RCC 7860 (cell line): ENCODE measurements at regions not wholly inside any gene's neighbourhood (a gene's known extent, or its start where the extent isn't known, plus 50 kb on each side); places are given as distances from the start of the nearest gene placed in this dataset.
"Not testable (repeated sequence)": the region's sequence is repeated elsewhere in the genome, so short reads cannot be mapped to it uniquely, and the experiment has no call there.

Experiments used
- DNase-seq: peaks from one replicate; pipeline ENCODE4 v3.0.0-alpha.2; 2015; ENCODE audit warnings: low spot score
- FAIRE-seq: peaks from 2 replicates; lab custom pipeline; 2012; peaks lifted over from hg19 to GRCh38; lab: Jason Lieb, UNC

DNA sequence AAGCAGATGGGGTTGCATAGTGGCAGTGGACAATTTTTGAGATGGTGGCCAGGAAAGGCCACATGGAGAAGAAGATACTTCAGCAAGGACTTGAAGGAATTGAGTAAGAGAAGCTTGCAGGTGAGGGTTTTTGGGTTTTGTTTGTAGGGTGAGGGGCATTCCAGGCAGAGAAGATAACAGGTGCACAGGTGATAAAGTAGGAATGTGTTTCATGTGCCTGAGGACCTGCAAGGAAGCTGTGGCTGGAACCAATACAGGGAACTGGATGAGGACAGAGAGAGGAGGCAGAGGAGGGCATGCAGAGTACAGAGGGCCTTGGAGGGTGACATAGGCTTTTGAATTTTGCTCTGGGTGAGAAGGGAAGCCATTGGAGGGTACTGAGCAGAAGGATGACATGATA is 314.5 kb downstream of the KLF12 start:
- no peak for DNase-seq
- no peak for FAIRE-seq

DNA sequence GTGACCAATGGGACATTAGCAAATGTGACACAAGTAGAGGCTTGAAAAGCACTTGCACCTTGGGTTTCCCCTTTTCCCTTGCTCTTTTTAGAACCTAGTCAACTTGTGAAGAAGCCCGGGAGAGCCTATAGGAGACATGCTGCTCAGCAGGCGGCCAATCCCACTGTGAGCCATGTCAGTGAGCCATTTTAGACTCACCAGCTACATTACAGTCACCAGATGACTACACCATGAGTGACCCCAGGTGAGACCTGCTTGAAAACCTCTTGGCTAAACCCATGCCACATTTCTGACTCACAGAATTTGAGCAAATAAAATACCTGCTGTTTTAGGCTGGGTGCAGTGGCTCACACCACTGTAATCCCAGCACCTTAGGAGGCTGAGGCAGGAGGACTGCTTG is 317.5 kb downstream of the KLF12 start:
- FAIRE-seq (no peak), DNase-seq (no peak)

DNA sequence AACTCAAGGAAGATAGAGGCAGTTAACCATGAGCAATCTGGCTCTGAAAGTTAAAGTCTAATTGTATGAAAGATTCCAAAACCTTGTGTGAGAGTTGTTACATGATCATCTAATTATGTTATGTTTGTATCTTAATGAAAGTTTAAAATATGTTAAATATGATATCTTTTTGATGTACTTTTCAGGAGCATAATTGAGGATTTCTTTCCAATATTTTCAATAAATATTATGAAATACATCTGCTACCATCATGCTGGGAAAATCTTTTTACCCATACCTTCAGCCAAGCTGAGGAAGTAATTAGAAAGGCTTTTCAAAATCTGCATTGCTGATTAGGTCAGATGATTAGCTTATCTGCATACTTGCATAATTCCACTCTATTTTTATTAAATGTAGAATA is 318.4 kb downstream of the KLF12 start:
- DNase-seq (no peak), FAIRE-seq (no peak)

DNA sequence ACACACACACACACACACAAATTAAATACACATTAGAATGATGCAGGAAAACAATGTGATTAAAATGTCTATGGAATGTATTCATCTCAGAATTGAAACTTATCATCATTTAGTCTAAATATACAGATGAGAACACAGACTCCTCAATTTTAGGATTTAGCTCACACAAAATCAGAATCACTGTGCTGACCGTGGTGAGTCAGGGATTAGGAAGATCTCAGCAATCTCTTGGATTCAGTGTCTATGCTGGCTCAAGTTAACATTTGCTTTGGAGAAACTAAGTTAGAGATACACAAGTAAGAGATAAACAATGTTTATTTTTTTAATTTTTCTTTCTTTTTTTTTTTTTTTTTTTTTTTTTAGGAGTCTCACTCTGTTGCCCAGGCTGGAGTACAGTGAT is 323.6 kb downstream of the KLF12 start:
- no peak for FAIRE-seq

DNA sequence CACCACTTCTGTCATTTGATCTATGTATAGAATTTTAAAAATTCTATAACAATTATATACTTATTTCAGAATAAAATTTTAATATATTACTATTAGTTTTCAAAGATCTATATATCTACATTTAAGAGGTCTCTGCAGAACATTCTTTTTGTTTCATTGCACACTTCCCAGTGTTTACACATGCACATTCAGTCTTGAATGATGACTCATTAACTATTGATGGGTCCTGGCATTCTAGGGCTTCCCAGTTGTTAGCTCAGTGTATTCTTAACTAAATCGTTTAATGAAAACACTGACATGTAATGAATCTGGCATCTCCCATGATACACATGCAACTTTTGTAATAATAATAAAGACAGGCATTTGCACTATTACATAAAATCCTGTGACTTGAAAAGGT is 324.6 kb downstream of the KLF12 start:
- no peak for DNase-seq
- FAIRE-seq = no peak

More for the DNA sequence above, 323.6 kb downstream of the KLF12 start:
- no peak for DNase-seq

DNA sequence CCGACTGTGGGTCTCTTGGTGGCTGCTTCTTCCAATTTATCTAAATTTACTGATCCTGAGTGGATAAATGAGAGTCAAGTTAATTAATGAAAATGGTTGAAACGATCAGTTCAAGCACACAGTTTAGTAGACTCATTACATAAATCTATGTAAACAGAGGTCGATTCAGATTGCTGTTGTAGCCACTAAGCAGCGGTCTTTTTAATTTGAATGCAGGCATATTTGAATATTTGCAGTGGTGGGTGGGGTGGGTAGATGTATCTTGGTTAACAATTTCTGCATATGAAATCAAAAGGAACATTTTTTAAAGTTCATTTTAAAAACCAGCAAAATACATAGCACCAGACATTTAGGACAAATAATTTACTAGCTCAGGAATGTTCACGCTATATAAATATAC is 325.9 kb downstream of the KLF12 start:
- no peak for DNase-seq
- no peak for FAIRE-seq

DNA sequence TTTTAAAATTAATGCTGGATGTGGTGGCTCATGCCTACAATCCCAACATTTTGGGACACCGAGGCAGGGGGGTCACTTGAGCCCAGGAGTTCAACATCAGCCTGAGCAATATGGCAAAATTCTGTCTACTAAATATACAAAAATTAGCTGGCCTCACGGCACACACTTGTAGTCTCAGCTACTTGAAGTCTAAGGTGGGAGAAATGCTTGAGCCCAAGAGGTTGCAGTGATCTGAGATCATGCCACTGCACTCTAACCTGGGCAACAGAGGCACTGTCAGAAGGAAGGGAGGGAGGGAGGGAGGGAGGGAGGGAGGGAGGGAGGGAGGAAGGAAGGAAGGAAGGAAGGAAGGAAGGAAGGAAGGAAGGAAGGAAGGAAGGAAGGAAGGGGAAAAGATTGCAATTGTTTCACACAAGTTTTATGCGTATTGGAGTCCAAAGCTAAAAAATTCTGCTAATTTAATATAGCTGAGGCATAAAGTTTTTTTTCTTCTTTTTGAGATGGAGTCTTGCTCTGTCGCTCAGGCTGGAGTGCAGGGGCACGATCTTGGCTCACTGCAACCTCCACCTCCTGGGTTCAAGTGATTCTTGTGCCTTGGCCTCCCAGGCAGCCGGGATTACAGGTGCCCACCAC is 328.8 kb downstream of the KLF12 start:
- not testable (repeated sequence) for DNase-seq, FAIRE-seq

DNA sequence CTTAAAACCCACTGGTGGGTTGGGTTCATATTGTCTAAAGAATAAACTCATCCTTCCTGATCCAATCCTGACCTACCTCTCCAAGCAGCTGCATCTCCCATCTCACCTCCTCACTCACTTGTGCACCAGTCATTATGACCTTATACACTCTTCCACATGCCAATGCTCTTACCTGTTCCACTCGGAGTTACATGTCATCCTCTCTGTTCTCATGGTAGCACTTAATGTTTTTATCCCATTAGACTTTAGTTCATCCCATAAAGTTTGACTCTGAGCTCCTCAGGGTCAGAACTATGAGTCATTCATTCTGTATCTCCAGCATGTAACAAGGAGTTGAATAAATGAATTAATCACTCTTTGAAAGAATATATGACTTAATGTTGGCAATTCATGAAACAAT is 330.2 kb downstream of the KLF12 start:
- FAIRE-seq = no peak
- DNase-seq = peak; percentile 17

DNA sequence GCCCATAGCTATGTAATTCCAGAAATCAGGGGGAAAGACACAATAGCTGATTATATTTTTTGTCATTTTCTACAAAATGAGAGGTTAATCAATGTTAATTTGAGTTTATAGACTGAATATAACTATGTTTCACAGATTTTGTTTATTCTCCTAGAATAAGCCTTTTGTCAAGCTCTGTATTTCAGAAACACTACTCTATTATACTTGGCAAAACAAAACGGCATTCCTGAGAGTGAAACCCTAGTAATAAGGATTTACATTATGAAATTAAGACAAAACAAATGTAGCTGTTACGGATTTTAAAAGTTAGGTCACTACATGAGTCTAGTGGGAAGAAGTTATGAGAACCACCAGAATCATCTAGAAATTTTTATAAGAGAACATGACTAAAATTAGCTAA is 334.2 kb downstream of the KLF12 start:
- DNase-seq = no peak
- FAIRE-seq = no peak

DNA sequence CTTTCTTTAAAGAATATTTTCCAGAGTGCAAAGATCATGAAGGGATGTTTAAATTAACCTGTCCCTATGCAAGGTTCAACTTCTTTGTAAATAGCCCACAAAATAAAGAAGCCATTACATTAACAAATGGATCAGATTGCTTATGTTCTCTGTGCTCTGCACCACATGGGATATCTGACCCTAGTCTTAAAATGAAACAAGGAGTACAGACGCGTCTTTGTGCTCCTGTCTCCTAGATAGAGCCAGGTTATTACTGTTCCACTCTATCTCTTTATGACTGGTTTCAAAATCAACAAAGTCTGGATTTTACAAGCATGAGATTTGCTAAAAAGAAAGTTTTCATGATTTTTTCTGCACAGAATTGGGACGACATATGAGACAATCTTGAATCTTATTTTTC is 339.4 kb downstream of the KLF12 start:
- FAIRE-seq (no peak), DNase-seq (no peak)

DNA sequence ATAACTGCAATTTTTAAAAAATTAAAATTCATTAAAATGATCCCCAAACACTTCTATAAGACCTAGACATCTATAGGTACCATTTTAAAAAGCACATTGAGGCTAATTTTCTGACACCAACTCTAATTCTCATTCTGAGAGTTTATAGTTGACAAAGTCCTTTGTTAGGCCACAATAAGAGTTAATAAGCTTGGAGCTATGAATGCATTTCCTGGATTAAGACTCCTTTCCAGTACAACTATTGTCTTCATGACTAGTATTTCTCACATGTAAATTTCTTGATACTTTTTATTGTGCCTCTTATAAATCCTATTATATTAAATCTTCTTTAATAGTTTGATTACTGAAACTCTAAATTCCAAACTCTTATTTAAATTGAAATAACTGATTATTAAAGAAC is 340.8 kb downstream of the KLF12 start:
- DNase-seq = no peak
- FAIRE-seq = no peak

DNA sequence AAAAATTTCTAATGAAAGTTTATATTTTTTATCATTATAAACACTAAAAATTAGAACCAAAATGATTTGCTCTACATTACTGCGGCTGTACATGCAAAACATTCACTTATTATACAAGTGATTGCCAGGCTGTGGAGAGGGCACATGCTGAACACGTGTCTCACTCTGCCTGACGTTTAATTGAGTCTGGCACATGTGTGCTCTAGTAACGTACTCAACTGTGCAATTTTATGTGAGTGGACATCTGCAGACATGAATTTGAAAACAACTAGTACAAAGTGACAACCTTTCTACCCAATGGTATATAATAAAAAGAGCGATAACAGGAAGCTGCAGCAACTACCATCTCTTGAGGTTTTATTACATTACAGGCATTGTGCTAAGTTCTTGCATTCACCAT is 341.4 kb downstream of the KLF12 start:
- DNase-seq (no peak), FAIRE-seq (no peak)

DNA sequence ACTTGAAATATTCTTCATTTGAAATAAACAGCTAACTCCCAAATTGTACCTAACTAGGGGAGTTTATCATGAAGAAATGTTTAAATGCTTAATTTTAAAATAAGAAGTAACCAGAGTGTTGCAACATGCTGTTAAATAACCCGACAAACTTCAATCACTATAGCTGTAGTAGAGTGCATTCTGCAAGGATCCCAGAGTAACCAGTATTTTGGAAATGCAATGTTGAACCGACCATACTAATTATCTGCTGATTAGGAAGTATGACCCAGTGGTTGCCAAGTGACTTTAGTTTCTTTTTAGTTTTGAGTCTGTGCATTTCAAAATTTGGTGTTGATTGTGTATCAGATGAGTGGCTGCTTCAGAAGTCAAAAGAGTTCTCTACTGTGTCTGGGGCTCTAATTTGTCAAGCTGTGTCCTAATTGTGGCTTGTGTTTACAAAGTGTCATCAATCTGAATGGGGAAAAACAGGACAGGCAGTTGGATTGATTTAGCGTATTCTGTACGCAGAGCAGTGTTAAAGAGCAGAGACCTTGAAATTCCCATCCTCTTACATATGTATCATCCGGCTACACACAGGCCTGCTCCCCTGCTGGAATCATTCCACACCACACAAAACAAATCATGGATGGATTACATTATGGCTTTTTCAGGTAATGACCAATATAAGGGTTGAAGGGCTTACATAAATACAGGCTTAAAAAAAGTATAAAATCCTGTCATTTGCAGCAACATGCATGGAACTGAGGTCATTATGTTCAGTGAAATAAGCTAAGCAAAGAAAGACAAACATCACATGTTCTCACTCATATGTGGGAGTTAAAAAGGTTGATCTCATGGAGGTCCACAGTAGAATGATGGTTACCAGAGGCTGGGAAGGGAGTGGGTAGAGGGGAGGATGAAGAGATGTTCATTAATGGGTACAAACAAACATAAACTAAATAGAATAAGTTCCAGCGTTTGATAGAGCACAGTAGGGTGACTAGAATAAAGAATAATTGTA is 351.5 kb downstream of the KLF12 start:
- FAIRE-seq (no peak), DNase-seq (no peak)

DNA sequence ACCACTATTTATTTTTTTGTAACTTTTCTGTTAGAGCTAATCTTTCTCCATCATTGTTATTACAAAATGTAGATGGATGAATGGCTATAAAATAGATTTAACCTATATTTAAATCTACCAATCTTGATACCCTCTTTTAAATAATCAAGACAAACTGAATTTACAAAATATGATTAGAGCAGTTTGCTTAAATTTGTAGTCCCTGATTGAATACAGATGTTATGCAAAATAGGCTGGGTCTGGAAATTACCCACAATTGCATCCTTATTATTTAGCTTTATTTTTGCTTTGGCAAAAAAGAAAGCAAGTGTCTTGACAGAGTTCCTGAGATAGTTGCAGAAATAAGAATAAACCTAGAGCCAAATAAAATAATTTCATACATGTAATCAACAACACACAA is 352.8 kb downstream of the KLF12 start:
- FAIRE-seq (no peak), DNase-seq (no peak)

DNA sequence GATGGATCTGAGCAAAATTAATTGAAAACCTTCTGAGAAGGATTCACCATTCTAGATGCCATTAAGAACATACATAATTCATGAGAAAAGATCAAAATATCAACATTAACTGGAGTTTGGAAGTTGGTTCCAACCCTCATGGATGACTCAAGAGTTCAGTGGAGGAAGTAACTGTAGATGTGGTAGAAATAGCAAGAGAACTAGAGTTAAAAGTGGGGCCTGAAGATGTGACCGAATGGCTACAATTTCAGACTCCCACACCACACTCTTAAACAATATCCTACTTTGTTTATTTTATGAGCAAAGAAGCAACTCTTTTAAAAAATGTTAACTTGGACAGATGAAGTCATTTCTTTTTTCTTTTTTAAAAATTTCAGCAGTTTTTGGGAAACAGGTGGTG is 354.3 kb downstream of the KLF12 start:
- DNase-seq (no peak), FAIRE-seq (no peak)

DNA sequence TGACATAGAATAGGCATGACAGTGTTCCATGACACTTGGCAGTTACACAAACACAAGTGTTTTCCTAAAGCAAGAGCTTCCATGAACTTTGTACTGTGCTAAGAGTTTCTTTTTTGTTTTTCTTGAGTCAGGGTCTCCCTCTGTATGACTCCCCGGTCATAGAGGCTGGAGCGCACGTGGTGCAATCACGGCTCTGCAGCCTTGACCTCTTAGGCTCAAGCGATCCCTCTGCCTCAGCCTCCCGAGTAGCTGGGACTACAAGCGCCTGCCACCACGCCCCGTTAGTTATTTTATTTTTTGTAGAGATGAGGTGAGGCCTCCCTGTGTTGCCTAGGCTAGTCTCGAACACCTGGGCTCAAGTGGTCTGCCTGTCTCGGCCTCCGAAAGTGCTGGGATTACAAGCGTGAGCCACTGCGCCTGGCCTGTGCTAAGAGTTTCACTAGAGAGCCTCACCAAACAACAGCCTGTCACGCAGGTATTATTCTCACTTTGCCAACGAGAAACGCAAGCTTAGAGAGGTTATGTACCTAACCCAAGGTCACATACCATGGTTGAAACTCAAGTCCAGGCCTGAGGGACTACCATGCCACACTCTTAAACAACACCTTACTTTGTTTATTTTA is 355.9 kb downstream of the KLF12 start:
- no peak for DNase-seq
- no peak for FAIRE-seq

DNA sequence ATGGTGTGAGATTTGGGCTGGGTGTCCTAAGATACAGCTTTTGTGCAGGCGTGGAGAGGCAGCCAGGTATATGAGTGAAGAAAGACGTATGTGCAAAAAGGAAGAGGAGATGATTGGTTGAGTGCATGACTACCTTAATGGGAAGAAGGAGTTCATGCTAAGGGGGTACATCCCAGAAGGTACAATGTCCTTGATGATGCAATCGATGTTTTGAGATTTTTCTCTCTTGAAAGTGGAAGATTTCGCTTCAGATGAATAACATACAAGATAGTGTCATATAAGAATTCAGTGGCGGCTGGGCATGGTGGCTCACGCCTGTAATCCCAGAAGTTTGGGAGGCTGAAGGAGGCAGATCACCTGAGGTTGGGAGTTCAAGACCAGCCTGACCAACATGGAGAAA is 357.1 kb downstream of the KLF12 start:
- no peak for FAIRE-seq
- no peak for DNase-seq

DNA sequence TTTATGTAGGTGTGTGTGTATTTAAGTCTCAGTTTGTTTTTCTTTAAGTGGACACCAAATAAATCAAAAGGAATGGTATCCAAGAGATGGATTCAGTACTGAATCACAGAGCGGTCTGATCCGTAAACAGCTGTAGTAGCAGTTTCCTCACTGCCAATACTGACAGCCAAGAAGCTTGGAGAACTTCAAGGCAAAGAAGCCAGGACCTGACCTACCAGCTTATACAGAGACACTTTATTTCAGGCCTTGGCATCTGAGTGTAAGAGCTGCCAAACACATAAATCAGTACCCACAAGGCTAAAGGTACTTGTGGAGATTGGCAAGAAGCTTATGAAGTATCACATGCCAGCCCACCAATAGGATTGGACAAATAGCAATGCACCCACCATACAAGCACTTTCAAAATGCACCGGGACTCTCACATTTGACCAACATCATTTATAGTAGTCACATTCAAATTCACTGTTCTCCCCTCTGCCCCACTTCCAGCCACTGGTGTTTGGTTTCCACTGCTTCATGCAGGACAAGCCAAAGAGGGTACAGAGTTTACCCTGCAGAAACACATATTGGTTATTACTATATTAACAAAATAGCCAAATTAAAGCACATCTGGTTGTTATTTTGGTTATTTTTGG is 357.9 kb downstream of the KLF12 start:
- FAIRE-seq = no peak

DNA sequence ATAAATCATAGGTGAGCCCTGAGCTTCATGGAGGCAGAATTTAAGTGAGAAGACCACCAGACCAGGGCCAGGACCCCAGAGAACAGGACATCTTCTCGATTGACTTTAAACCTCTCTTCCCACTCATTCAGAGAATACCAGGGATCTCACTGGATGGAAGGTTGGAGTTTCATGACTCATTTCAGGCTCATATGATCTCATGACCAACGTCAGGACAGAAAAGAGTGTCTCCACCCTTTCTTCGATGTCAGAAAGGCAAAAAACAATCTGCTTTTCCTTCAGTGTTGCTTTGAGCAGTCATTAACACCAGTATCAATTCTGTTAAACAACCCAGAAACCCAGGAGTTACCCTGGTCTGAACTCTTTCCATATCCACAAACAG is 361.0 kb downstream of the KLF12 start:
- no peak for DNase-seq
- no peak for FAIRE-seq

More for the DNA sequence above, 357.9 kb downstream of the KLF12 start:
- DNase-seq = no peak

DNA sequence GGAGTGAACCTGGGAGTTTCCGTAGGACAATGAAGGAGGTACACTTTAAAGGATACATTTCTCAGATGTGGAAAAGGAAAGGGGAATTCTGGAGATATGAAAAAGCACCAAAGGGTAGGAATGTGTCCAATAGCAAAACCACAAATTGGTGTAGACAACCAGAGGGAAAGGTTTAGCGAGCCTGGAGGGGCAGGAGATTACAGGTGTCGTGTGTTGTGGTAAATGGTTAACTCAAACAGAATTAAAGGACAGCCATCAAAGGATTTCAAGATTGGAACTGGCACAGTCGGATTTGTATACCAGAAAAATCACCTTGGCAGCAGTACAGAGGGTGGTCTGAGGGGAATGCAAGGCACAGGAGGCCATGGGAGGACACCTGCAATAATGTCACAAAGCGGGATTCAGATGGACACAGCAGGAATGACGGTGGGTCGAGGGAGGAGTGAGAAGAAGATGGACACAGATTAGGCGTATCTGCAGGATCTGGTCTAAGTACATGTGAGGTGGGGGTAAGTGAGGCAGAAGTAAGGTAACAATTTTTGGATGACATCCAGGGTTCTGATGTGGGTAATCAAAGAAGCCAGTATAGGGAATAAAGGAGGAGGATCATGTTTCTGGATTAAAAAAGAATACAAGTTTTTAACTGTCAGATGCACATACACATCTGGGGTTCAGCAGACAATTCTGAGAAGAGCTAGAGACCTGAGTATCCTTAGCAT is 361.6 kb downstream of the KLF12 start:
- FAIRE-seq (no peak), DNase-seq (no peak)
